Omental fat pad (tissue), 3 donors: ENCODE measurements at regions not wholly inside any gene's neighbourhood (a gene's known extent, or its start where the extent isn't known, plus 50 kb on each side); places are given as distances from the start of the nearest gene placed in this dataset.

Experiments
- ATAC-seq: fragments of 150-250 bp; one replicate; pipeline ENCODE4 v1.9.1; 2016; ENCODE audit warnings: mild to moderate bottlenecking, moderate library complexity; ENCODE audit not compliant: low FRiP score
- DNase-seq: peaks from one replicate; pipeline ENCODE4 v3.0.0-alpha.2; 2019; ENCODE audit warnings: low spot score
- CTCF ChIP-seq, 3 donors: fragments of 450-650 bp; IDR thresholded peaks; one replicate each; pipeline ENCODE4 v1.5.1; 2016 to 2017; ENCODE audit warnings: antibody characterized with exemption in 3 of 3, mild to moderate bottlenecking in 3 of 3, moderate library complexity in 2 of 3

- TF ChIP-seq CTCF (IDR thresholded peaks at IDR 0.05), result no peak
- ATAC-seq (no peak), DNase-seq (no peak)
These were observed 119.9 kb upstream of the RHOBTB1 start for GRCh38 chr10:61063901-61064300.

DNA sequence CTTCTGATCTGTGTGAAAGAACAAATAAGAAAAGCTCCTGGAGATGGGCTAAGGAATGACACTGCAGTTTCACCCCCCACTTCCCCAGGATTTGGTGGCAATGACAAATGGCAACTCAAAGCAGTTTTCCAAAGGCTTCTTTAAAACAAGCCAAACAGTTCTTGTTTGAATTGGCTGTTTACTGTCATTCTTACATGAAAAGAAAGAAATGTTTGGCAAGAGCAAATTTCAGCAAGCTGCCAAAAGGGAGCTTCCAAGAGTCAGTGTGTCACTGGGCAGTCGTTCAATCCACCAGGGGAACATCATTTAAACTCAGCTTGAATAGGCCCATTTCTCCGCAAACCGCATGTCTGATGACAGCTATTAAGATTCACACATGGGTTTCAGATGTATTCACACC, 119.0 kb upstream of the RHOBTB1 start:
- DNase-seq (no peak), ATAC-seq (no peak)
- TF ChIP-seq CTCF (IDR thresholded peaks at IDR 0.05), result no peak

- ATAC-seq (no peak), DNase-seq (no peak)
- TF ChIP-seq CTCF (IDR thresholded peaks at IDR 0.05), result no peak
These were observed 118.0 kb upstream of the RHOBTB1 start for GRCh38 chr10:61061923-61062504.

DNA sequence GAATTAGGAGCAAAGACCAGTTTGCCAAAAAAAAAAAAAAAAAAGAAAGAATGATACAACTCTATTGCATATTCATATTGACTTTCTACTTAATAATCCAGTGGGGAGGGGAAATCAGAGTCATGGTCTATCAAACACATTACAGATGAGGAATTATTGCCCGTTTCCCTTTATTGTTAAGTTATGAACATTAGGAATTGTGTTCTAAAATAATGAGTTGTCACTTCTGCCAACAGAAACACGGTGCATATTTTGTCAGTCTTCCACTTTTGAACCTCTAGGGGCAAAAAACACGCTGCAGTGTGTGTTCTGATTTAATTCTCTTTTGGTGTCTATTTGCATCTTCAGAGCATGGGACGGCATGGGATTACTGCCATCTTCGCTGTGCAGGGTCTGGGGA, 115.7 kb upstream of the RHOBTB1 start:
- no peak for ATAC-seq
- DNase-seq, result no peak
- TF ChIP-seq CTCF (IDR thresholded peaks at IDR 0.05), result no peak

GRCh38 chr10:61052469-61053205, 108.7 kb upstream of the RHOBTB1 start:
- TF ChIP-seq CTCF (IDR thresholded peaks at IDR 0.05), result no peak
- ATAC-seq, result no peak

GRCh38 chr10:61051344-61051743, 107.4 kb upstream of the RHOBTB1 start:
- DNase-seq, result no peak
- ATAC-seq, result no peak
- TF ChIP-seq CTCF (IDR thresholded peaks at IDR 0.05), result no peak

More at GRCh38 chr10:61052469-61053205, 108.7 kb upstream of the RHOBTB1 start:
- no peak for DNase-seq
